ENCODE measurements at regions not wholly inside any gene's neighbourhood (a gene's known extent, or its start where the extent isn't known, plus 50 kb on each side); places are given as distances from the start of the nearest gene placed in this dataset.

DNA sequence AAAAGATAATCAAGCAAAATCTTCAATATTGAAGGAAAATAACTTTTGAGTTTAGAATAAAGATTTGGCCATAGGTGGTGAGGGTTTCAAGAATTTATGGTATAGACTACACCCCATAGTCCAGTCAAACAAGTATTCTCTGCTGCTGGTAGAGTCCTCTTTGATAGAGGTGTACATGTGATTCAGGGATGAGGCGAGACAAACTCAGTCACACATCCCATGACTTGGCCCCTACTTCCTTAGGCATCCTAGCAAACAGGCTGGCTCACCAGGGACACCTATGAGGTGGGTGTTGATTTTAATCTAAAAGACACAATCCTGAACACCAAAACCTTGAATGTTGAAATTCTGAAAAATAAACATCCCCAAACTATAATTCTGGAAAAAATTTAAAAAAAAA lies 78.1 kb upstream of the SLC25A13 start (continued):
- TF ChIP-seq, protein P1, sequence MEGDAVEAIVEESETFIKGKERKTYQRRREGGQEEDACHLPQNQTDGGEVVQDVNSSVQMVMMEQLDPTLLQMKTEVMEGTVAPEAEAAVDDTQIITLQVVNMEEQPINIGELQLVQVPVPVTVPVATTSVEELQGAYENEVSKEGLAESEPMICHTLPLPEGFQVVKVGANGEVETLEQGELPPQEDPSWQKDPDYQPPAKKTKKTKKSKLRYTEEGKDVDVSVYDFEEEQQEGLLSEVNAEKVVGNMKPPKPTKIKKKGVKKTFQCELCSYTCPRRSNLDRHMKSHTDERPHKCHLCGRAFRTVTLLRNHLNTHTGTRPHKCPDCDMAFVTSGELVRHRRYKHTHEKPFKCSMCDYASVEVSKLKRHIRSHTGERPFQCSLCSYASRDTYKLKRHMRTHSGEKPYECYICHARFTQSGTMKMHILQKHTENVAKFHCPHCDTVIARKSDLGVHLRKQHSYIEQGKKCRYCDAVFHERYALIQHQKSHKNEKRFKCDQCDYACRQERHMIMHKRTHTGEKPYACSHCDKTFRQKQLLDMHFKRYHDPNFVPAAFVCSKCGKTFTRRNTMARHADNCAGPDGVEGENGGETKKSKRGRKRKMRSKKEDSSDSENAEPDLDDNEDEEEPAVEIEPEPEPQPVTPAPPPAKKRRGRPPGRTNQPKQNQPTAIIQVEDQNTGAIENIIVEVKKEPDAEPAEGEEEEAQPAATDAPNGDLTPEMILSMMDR (IDR thresholded peaks at IDR 0.05 in 2 of 3, conservative IDR thresholded peaks at IDR 0.05 in 1 of 3; ENCODE audit: borderline replicate concordance in 1 of 3, insufficient read depth in 1 of 3, low read depth in 2 of 3, low read length in 2 of 3) = no peak
- TF ChIP-seq ZFX (IDR thresholded peaks at IDR 0.05) (no peak), EZH2phosphoT487 (IDR thresholded peaks at IDR 0.05; ENCODE audit: borderline replicate concordance) (no peak), ELF1 (IDR thresholded peaks at IDR 0.05; ENCODE audit: borderline replicate concordance, low read depth) (no peak), ZNF274 (IDR thresholded peaks at IDR 0.05; ENCODE audit: low read depth, low read length) (no peak), SRF (IDR thresholded peaks at IDR 0.05; ENCODE audit: low read depth) (no peak)

DNA sequence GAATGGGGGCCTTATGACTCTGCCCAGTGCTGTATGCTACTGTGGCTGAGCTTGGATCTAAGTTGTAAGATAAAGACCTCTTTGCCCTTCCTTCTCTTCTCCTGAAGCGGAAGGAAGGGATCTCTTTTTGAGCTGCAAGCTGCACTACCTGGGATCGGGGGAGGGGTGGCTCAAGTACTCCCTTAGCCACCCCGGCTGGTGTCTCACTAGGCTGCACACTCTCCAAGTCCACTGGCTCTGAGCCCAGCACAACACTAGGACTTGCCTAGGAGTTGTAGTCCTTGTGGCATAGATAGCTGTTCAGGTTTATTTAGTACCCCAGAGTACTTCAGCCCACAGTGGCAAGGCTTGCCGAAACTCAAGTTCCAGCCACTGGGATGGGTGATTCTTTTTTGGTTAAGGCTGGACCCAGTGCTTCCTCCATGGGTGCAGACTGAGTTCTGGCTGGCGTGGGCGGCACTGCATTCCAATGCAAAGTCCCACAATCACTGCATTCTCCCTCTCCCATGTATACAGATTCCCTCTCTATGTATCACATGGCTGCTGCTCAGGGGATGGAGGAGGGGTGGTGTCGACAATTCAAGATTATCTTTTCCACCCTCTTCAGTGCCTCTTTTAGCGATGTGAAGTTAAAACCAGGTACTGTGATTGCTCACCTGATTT lies 76.2 kb upstream of the SLC25A13 start:
- Histone ChIP-seq H3K9me3 (ENCODE audit: control insufficient read depth in 1 of 2, insufficient read depth in 1 of 2, low read depth in 1 of 2, low read length in 2 of 2) (no peaks in the 10 kb centered on the region), H4K20me1 (ENCODE audit: insufficient read depth) (no peaks in the 10 kb centered on the region; the same call in 1 of the 2 replicates), H3K9me2 (ENCODE audit: insufficient read depth) (no peaks in the 10 kb centered on the region), H2AFZ (ENCODE audit: low read depth, low read length, poor library complexity, severe bottlenecking) (no peak overlapping the region), H3K4me2 (ENCODE audit: low read length) (no peak overlapping the region), H3K4me3 (replicated peaks in 1 of 2; ENCODE audit: low read depth in 1 of 2, low read length in 2 of 2) (no peak overlapping the region), H3K27me3 (ENCODE audit: insufficient read depth, low read length) (no peaks in the 10 kb centered on the region), H3K79me2 (ENCODE audit: insufficient read depth, low read length) (no peaks in the 10 kb centered on the region), H3K36me3 (ENCODE audit: control insufficient read depth in 1 of 2, insufficient read depth in 2 of 2, low read length in 2 of 2) (no peaks in the 10 kb centered on the region), H3K27ac (ENCODE audit: low read depth, low read length) (no peak overlapping the region), H3K4me1 (ENCODE audit: control insufficient read depth in 1 of 2, insufficient read depth in 2 of 2, low read length in 2 of 2) (no peaks in the 10 kb centered on the region), H3K9ac (ENCODE audit: low read length) (no peak overlapping the region)
- ChIA-PET CTCF (no interaction called here), RAD21 (ENCODE audit: low non-redundant PET in 1 of 2, low total read pairs in 2 of 2, uncharacterized antibody in 2 of 2, unreplicated experiment in 2 of 2) (no interaction called here), POLR2A (no interaction called here)
- intact Hi-C loops (cut with micrococcal nuclease) = no loop called here
- no peak for ATAC-seq
- no peak for DNase-seq (ENCODE audit: low read depth, low spot score)
- no TSS peak for BruUV-seq (replicated peaks)
- TF ChIP-seq EGR1 (IDR thresholded peaks at IDR 0.05; ENCODE audit: low read depth) (no peak), YY1 (IDR thresholded peaks at IDR 0.05; ENCODE audit: extremely low read depth, insufficient replicate concordance, low read depth, low read length) (no peak), POLR2A (IDR thresholded peaks at IDR 0.05; ENCODE audit: borderline replicate concordance, extremely low read depth, insufficient read depth, insufficient read length) (no peak), ELF1 (IDR thresholded peaks at IDR 0.05; ENCODE audit: borderline replicate concordance, low read depth) (no peak), ZNF274 (IDR thresholded peaks at IDR 0.05; ENCODE audit: low read depth, low read length) (no peak), POLR2AphosphoS5 (IDR thresholded peaks at IDR 0.05; ENCODE audit: low read depth, low read length) (no peak), TCF7L2 (IDR thresholded peaks at IDR 0.05; ENCODE audit: borderline replicate concordance, extremely low read depth, insufficient read depth, insufficient read length) (no peak), SIN3A (IDR thresholded peaks at IDR 0.05; ENCODE audit: low read depth) (no peak), ZFX (IDR thresholded peaks at IDR 0.05) (no peak), CEBPB (IDR thresholded peaks at IDR 0.05; ENCODE audit: low read depth) (no peak), RAD21 (IDR thresholded peaks at IDR 0.05; ENCODE audit: low read depth) (no peak), JUND (IDR thresholded peaks at IDR 0.05) (no peak), CBX3 (IDR thresholded peaks at IDR 0.05; ENCODE audit: low read depth) (no peak)
- TF ChIP-seq, protein P1 (IDR thresholded peaks at IDR 0.05 in 2 of 3, conservative IDR thresholded peaks at IDR 0.05 in 1 of 3; ENCODE audit: borderline replicate concordance in 1 of 3, insufficient read depth in 1 of 3, low read depth in 2 of 3, low read length in 2 of 3) = no peak
- TF ChIP-seq, protein P2, sequence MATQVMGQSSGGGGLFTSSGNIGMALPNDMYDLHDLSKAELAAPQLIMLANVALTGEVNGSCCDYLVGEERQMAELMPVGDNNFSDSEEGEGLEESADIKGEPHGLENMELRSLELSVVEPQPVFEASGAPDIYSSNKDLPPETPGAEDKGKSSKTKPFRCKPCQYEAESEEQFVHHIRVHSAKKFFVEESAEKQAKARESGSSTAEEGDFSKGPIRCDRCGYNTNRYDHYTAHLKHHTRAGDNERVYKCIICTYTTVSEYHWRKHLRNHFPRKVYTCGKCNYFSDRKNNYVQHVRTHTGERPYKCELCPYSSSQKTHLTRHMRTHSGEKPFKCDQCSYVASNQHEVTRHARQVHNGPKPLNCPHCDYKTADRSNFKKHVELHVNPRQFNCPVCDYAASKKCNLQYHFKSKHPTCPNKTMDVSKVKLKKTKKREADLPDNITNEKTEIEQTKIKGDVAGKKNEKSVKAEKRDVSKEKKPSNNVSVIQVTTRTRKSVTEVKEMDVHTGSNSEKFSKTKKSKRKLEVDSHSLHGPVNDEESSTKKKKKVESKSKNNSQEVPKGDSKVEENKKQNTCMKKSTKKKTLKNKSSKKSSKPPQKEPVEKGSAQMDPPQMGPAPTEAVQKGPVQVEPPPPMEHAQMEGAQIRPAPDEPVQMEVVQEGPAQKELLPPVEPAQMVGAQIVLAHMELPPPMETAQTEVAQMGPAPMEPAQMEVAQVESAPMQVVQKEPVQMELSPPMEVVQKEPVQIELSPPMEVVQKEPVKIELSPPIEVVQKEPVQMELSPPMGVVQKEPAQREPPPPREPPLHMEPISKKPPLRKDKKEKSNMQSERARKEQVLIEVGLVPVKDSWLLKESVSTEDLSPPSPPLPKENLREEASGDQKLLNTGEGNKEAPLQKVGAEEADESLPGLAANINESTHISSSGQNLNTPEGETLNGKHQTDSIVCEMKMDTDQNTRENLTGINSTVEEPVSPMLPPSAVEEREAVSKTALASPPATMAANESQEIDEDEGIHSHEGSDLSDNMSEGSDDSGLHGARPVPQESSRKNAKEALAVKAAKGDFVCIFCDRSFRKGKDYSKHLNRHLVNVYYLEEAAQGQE (IDR thresholded peaks at IDR 0.05; ENCODE audit: low read depth) = no peak
- TF ChIP-seq, protein P3, sequence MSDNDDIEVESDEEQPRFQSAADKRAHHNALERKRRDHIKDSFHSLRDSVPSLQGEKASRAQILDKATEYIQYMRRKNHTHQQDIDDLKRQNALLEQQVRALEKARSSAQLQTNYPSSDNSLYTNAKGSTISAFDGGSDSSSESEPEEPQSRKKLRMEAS (IDR thresholded peaks at IDR 0.05) = no peak

All from HCT116 (cell line).